SU-DHL-6 (cell line): ENCODE measurements at regions not wholly inside any gene's neighbourhood (a gene's known extent, or its start where the extent isn't known, plus 50 kb on each side); places are given as distances from the start of the nearest gene placed in this dataset.
"Not testable (repeated sequence)": the region's sequence is repeated elsewhere in the genome, so short reads cannot be mapped to it uniquely, and the experiment has no call there.

ENCODE experiments used
- H2AFZ ChIP-seq: fragments of 200-600 bp; sonication (generic); 2 replicates; pipeline ENCODE4 v1.6.1; 2014; ENCODE audit warnings: low read depth, mild to moderate bottlenecking, moderate library complexity, mixed read lengths, antibody characterized with exemption, low read length; ENCODE audit not compliant: severe bottlenecking
- H3F3A ChIP-seq: fragments of 200-600 bp; shearing (Covaris generic); 2 replicates; pipeline ENCODE4 v1.6.0; 2016; ENCODE audit warnings: antibody characterized with exemption, mild to moderate bottlenecking; ENCODE audit not compliant: insufficient read depth
- H3K27ac ChIP-seq: fragments of 200-600 bp; sonication (generic); 2 replicates; pipeline ENCODE4 v1.5.1; 2016; ENCODE audit warnings: low read depth, mild to moderate bottlenecking, low read length, moderate library complexity, mixed read lengths
- H3K27me3 ChIP-seq: fragments of 200-600 bp; sonication (generic), shearing (Covaris generic); 2 replicates; pipeline ENCODE4 v1.6.0; 2014; ENCODE audit warnings: mild to moderate bottlenecking, low read length
- H3K36me3 ChIP-seq: fragments of 200-600 bp; sonication (generic); 2 replicates; pipeline ENCODE4 v1.6.1; 2014; ENCODE audit warnings: mild to moderate bottlenecking, low read length, mixed read lengths
- H3K4me2 ChIP-seq: fragments of 300-600, 200-600 bp; shearing (Covaris generic), sonication (generic); 2 replicates; pipeline ENCODE4 v1.6.0; 2014; ENCODE audit warnings: low read length, low read depth, mild to moderate bottlenecking; ENCODE audit not compliant: poor library complexity, severe bottlenecking
- H3K4me3 ChIP-seq: fragments of 200-600 bp; sonication (generic); 2 replicates; pipeline ENCODE4 v1.5.1; 2014; ENCODE audit warnings: antibody characterized with exemption, low read length, mild to moderate bottlenecking, mixed read lengths; ENCODE audit not compliant: insufficient read depth, poor library complexity, severe bottlenecking
- H3K79me2 ChIP-seq: fragments of 200-600 bp; sonication (generic); 2 replicates; pipeline ENCODE4 v1.6.1; 2014; ENCODE audit warnings: mild to moderate bottlenecking, low read length, moderate library complexity; ENCODE audit not compliant: insufficient read depth
- H3K9ac ChIP-seq: fragments of 200-600 bp; sonication (generic); 2 replicates; pipeline ENCODE4 v1.7.0; 2014; ENCODE audit warnings: mild to moderate bottlenecking, low read length
- H3K9me2 ChIP-seq: fragments of 200-600 bp; sonication (generic); replicated peaks from 2 replicates; pipeline ENCODE4 v1.6.1; 2014; ENCODE audit warnings: low read length; ENCODE audit not compliant: insufficient read depth
- H3K9me3 ChIP-seq: fragments of 200-600 bp; sonication (generic); 2 replicates; pipeline ENCODE4 v1.6.1; 2014; ENCODE audit warnings: low read length, mixed read lengths; ENCODE audit not compliant: insufficient read depth
- H4K20me1 ChIP-seq: fragments of 200-600 bp; sonication (generic); 2 replicates; pipeline ENCODE4 v1.6.1; 2014; ENCODE audit warnings: low read depth, mild to moderate bottlenecking, antibody characterized with exemption, low read length, moderate library complexity, mixed read lengths
- EZH2phosphoT487 ChIP-seq: fragments of 200-600 bp; sonication (generic), shearing (Covaris generic); conservative IDR thresholded peaks from 2 replicates; pipeline ENCODE4 v1.6.1; 2018; ENCODE audit warnings: mild to moderate bottlenecking, antibody characterized with exemption, low read length, moderate library complexity, mixed read lengths
- TF ChIP-seq, protein P1 (sequence below): fragments of 200-600 bp; sonication (generic); IDR thresholded peaks from one replicate; pipeline ENCODE4 v1.5.1; 2017; ENCODE audit warnings: antibody characterized with exemption, mild to moderate bottlenecking, low read length, moderate library complexity; ENCODE audit not compliant: insufficient read depth, poor library complexity, severe bottlenecking

- H3K4me2 ChIP-seq, result no peak overlapping the region
- H3K36me3 ChIP-seq, result no peaks in the 10 kb centered on the region
- no peaks in the 10 kb centered on the region for H3K9me3 ChIP-seq
- H3F3A ChIP-seq, result no peaks in the 10 kb centered on the region
- no peaks in the 10 kb centered on the region for H3K79me2 ChIP-seq
- no peaks in the 10 kb centered on the region for H4K20me1 ChIP-seq
- no peak overlapping the region for H2AFZ ChIP-seq
- no peaks in the 10 kb centered on the region for H3K9me2 ChIP-seq
- TF ChIP-seq, protein P1, sequence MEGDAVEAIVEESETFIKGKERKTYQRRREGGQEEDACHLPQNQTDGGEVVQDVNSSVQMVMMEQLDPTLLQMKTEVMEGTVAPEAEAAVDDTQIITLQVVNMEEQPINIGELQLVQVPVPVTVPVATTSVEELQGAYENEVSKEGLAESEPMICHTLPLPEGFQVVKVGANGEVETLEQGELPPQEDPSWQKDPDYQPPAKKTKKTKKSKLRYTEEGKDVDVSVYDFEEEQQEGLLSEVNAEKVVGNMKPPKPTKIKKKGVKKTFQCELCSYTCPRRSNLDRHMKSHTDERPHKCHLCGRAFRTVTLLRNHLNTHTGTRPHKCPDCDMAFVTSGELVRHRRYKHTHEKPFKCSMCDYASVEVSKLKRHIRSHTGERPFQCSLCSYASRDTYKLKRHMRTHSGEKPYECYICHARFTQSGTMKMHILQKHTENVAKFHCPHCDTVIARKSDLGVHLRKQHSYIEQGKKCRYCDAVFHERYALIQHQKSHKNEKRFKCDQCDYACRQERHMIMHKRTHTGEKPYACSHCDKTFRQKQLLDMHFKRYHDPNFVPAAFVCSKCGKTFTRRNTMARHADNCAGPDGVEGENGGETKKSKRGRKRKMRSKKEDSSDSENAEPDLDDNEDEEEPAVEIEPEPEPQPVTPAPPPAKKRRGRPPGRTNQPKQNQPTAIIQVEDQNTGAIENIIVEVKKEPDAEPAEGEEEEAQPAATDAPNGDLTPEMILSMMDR, result no peak
- TF ChIP-seq EZH2phosphoT487, result no peak
- H3K9ac ChIP-seq, result no peak overlapping the region
- no peaks in the 10 kb centered on the region for H3K27me3 ChIP-seq
- H3K27ac ChIP-seq, result no peak overlapping the region
- no peak overlapping the region for H3K4me3 ChIP-seq
These were observed 961.7 kb upstream of the COX7C start for GRCh38 chr5:85656050-85656449.

GRCh38 chr5:85657328-85657727 lies 960.4 kb upstream of the COX7C start:
- not testable (repeated sequence) for H3K4me2 ChIP-seq, H3K4me3 ChIP-seq, H3K9me2 ChIP-seq, H3K9me3 ChIP-seq, H4K20me1 ChIP-seq, H3K79me2 ChIP-seq, H3F3A ChIP-seq, H3K36me3 ChIP-seq, H2AFZ ChIP-seq, H3K9ac ChIP-seq, H3K27me3 ChIP-seq, H3K27ac ChIP-seq

DNA sequence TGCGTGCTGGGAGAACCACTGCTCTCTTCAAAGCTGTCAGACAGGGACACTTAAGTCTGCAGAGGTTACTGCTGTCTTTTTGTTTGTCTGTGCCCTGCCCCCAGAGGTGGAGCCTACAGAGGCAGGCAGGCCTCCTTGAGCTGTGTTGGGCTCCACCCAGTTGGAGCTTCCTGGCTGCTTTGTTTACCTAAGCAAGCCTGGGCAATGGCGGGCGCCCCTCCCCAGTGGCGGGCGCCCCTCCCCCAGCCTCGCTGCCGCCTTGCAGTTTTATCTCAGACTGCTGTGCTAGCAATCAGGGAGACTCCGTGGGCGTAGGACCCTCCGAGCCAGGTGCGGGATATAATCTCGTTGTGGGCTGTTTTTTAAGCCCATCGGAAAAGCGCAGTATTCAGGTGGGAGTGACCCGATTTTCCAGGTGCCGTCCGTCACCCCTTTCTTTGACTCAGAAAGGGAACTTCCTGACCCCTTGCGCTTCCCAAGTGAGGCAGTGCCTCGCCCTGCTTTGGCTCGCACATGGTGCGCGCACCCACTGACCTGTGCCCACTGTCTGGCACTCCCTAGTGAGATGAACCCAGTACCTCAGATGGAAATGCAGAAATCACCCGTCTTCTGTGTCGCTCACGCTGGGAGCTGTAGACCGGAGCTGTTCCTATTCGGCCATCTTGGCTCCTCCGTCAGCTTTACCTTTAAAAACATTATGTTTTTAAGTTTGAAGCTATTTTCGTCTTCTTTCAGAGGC lies 954.6 kb upstream of the COX7C start:
- H3K27me3 ChIP-seq, H4K20me1 ChIP-seq, H3K27ac ChIP-seq, H3K9me3 ChIP-seq, H3K36me3 ChIP-seq, H3K9me2 ChIP-seq, H3F3A ChIP-seq, H3K4me2 ChIP-seq, H3K9ac ChIP-seq, H2AFZ ChIP-seq, H3K4me3 ChIP-seq, H3K79me2 ChIP-seq: not testable (repeated sequence)

DNA sequence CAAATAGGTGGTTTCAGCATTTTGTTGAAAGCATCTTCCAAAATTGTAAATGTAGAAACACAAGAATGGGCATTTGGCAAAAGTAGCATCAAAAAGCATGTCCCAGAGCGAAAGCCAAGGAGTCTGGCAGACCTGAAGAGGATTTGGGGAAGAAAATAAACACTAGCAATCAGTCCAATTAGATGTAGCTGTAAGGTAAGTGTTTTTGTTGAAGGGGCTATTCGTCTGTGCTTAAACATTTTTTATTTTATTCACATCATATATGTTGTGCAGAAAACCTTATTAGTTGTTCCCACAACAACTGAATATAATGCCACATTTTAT lies 954.1 kb upstream of the COX7C start:
- H3K79me2 ChIP-seq, result no peaks in the 10 kb centered on the region
- no peak overlapping the region for H3K4me3 ChIP-seq
- H3K9me3 ChIP-seq, result no peaks in the 10 kb centered on the region
- H3K4me2 ChIP-seq, result no peak overlapping the region
- H2AFZ ChIP-seq, result no peak overlapping the region
- H3K9ac ChIP-seq, result no peak overlapping the region
- H3F3A ChIP-seq, result no peaks in the 10 kb centered on the region
- H3K36me3 ChIP-seq, result no peaks in the 10 kb centered on the region
- TF ChIP-seq EZH2phosphoT487, result no peak
- TF ChIP-seq, protein P1, result no peak
- no peak overlapping the region for H3K27ac ChIP-seq
- no peaks in the 10 kb centered on the region for H3K27me3 ChIP-seq
- no peaks in the 10 kb centered on the region for H4K20me1 ChIP-seq
- H3K9me2 ChIP-seq, result no peaks in the 10 kb centered on the region
